Stimulated activated CD8-positive, alpha-beta memory T cell treated with anti-CD3 and anti-CD28 coated beads, Interleukin-2, amount 100 ng/mL, for 48 hours (primary cell): ENCODE measurements at regions not wholly inside any gene's neighbourhood (a gene's known extent, or its start where the extent isn't known, plus 50 kb on each side); places are given as distances from the start of the nearest gene placed in this dataset.
A peak's percentile ranks its signal among the peaks of the same experiment; 100 is the strongest.
"Not testable (repeated sequence)": the region's sequence is repeated elsewhere in the genome, so short reads cannot be mapped to it uniquely, and the experiment has no call there.

Experiments
- DNase-seq, 2 donors: peaks; one replicate each; pipeline ENCODE4 v3.0.0-alpha.2; 2020; ENCODE audit warnings: low read depth in 2 of 2

DNA sequence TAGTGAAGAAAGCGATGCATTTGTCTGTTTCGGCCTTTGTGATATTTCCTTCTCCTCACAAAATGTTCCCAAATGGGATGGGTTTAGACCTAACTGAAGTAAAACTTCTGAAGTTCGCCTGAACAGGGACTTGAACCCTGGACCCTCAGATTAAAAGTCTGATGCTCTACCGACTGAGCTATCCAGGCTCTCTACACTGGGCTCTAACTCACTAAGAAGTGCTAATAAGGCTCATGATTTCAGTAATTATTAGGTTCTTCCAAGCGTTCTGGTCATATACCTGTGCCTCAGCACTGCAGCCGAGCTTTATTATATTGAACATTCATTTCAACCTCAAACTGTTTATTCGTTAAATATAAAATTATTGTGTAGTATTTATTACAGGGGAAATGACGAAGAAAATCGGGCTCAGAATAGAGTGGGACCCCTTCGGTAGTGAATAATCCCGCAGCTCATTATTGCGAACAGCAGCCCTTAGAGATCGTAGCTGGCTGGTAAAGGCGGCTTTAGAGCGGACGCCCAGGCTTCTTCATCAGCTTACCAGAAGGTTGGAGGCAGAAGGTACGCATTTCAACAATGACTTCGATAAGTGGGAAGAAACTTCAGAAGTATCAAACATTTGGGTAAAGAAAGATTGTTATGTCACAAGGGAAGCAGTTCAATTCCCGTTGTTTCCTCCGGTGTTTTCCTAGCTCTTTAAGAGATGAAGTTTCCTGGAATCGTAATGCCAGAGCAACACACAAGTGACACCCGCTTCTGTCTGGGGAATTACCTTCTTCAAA lies 119.0 kb upstream of the ZNF184 start:
- DNase-seq: no peak

DNA sequence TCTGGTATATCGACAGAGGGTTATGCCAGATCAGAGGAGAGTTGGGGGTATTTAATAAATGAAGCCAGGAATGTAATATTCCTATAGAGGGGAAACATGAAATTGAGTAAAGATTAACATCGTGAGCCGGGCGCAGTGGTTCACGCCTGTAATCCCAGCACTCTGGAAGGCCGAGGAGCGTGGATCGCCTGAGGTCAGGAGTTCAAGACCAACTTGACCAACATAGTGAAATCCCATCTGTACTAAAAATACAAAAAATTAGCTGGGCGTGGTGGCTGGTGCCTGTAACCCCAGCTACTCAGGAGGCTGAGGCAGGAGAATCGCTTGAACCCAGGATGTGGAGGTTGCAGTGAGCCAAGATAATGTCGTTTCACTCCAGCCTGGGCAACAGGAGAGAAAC lies 112.4 kb upstream of the ZNF184 start:
- DNase-seq: not testable (repeated sequence)

DNA sequence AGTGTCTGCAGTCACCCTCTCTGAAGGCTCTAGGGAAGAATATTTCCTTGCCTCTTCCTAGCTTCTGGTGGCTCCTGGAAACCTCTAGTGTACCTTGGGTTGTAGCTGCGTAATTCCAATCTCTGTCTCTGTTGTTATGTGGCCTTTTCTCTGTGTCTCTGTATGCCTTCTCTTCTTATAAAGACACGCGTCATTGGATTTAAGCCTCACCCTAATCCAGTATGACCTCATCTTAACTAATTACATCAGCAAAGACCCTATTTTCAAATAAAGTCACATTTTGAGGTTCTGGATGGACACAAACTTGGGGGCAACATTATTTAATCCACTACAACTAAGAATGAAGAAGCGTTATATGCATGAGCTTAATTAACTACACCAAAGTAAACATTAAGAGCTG lies 111.4 kb upstream of the ZNF184 start:
- no peak for DNase-seq

DNA sequence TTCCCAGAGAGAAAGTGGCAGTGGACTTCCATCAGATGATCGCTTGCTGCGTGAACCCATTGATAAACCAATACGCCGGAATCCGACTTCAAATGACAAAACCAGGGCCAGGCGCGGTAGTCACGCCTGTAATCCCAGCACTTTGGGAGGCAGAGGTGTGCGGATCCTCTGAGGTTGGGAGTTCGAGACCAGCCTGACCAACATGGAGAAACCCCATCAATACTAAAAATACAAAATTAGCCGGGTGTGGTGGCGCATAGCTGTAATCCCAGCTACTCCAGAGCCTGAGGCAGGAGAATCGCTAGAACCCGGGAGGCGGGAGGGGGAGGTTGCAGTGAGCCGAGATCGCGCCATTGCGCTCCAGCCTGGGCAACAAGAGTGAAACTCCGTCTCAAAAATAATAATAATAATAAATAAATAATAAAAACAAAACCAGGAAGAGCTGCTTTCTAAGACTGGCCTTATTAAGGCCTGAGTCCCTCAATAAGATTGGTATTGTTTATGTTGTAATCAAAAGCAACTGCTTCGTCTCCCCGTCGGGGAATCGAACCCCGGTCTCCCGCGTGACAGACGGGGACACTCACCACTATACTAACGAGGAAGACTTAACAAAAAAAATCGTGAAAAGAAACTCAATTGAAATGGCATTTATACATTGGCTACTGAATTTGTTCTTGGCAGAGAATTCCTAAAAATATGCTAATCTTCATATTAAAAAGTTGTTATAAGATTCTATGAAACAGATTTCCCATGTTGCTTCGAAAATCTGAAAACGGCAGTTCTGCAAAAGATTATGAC lies 110.2 kb upstream of the ZNF184 start:
- peak in 1 of 2 donors; percentile 51 for DNase-seq

DNA sequence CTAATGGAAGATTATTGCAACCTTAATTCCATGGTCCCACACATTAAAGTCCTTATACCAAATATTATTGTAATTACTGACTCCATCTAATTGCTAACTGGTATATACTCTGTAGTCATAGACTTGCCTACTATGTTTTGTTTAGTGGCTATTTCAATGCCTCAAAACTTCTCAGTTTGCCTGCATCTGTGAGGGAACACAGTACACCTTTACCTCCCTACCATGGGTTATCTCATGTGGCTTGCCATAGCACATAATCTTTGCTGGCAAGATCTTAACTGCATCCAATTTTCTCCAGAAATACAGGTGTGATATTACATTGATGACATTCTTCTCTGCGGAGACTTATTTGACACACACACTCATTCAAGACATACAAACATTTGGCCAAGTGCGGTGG lies 107.1 kb upstream of the ZNF184 start:
- no peak for DNase-seq

DNA sequence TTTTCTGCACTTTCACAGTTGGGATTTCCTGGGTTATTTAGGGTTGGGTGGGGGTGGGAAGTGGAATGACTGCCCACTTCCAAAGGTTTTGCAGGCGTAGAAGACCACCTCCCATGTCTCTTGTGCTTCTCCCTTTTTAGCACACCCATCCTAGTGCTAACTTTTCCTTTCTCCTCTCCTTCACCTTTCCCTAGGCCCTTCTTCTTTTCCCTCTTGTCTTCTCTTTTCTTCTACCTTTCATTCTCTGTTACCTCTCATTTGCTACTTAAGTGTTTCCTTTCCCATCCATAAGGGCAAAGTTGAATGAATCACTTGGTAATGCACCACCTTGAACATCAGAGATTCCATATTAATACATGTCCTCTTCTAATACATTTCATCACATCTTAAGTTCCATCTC lies 105.0 kb upstream of the ZNF184 start:
- no peak for DNase-seq

DNA sequence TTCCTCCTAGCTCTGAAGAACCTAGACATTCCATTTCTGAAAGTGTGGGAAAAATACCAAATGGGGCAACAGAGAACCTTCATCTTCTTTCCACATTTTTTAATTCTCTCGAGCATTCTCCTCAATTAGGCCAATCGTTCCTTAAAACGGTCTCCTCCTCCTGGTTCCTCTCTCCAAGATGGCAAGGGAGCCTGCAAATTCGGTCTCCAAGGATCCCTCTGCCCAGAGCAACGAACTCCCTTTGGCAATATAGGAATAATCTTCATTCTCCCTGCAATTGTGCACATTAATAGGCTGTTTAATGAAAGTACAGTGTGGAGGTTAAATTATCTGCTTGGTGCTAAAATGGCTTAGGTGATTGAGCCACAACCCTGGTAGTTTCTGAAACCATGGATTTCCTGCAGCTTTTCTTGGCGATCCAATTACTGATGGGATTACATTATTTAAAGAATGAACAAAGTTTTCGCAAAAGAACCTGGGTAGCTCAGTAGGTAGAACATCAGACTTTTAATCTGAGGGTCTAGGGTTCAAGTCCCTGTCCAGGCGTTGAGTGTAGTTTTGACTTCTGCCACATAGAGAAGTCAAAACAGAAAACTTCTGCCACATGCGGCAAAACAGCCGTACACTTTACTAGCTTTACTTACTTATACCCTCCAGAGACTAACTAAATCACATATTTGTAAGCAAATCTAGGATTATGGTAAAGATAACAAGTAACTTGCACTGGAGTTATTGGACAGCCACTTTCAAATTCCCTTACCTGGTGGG lies 102.9 kb upstream of the ZNF184 start:
- no peak for DNase-seq

DNA sequence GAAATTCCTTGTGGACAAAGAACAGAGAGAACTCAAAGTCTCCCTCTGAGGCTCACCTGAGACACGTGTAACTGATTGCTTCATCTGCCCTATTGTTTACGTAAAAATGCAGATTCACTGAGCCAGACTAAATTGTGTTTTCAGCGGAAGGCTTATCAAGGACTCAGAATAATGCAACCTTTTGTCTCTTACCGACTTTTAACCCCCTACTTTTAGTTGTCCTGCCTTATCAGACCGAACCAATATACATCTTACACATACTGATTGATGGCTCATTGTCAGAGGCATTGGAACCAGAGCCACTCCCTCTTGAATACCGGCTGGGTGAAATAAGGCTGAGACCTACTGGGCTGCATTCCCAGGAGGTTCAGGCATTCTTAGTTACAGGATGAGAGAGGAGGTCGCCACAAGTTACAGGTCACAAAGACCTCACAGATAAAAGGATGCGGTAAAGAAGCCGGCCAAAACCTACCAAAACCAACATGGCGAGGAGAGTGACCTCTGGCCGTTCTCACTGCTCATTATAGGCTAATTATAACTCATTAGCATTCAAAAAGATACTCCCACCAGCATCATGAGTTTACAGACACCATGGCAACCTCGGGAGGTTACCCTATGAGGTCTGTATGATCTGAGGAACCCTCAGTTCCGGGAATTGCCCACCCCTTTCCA lies 95.5 kb upstream of the ZNF184 start:
- DNase-seq: no peak

DNA sequence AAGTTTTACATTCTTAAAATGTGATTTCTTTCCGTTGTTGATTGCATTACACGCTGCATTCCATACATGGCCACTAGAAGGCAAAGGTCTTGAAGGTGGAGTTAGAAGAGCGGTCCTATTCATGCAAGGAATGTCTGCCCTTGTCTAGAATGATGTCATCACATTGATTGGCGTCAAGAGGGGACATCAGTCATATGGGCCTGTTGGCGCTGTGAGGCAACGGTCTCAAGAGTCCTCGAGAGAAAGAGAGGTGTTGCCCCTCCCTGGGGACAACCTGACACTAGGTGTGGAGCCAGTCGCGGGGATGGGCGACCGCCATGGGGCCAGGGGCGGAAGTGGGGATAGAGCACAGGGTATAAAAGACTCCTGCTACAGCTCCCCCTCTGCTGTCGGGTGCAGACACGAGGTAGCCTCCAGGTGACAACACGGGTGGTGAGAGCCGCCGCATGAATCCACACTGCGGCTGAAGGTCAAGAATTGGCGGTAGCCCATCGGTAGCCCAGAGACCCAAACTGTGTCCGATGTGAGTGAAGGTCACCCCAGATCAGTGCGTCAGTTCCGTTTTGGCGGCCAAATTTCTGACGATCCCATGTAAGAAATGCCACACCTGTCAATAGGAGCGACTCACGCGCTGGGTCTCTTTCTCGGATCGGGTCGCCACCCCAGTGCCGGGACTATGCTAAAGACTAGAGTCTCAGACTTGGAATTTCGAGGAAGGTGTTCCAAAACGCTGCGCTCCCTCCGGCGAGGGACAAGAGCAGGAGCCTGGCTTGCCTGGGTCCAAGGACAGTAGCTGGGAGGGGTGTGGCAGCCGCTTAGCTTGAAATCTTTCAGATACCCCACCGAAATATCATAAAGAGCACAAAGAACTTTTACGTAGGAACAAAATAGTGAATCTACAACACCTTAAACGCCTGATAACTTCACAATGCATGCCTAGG lies 93.2 kb upstream of the ZNF184 start:
- DNase-seq: no peak

DNA sequence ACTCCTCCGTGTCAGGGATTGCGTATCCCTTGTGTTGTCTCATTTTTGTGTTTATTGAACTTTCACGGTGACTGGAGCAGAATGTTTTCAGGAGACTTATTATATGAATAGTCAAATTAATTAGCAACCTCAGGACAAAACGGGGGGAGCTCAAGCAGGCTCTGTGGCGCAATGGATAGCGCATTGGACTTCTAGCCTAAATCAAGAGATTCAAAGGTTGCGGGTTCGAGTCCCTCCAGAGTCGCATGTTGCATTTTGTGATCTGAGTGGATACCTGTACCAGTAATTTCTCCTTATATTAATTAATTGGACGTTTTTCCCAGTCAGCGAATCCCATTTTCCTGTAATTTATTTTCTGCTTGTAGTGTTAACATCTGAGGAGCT lies 89.1 kb upstream of the ZNF184 start:
- DNase-seq: no peak

DNA sequence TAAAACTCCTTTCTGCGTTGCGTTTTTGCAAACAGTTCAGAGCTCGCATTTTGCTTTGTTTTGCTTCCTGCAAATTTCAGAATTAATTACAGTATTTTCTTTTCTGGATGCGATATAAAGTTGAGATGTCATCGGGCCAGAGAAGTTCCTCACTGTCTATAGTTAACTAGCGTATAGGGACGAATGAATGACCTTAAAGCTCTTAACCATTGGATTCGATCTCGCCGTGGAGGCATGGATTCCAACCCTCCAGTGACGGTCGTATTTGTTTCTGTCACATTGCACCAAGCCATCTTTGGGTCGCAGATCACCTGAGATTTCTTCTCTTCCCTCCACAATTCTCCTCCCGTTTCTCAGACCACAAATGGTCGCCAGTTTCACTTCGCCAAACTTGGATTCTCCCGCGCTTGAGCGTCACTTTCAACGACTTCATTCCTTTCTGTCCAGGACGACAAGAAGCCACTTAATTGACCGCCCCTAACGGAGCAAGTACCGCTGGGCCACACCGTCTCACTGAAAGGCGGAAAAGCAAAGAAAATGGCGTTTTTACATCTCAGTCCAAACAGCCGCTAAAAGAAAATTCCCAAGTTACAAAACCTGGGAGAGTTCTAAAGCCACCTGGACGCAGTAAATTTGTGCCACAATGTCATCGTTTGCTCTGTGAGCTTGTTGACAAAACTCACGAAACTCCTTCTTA lies 85.3 kb upstream of the ZNF184 start:
- DNase-seq: no peak

DNA sequence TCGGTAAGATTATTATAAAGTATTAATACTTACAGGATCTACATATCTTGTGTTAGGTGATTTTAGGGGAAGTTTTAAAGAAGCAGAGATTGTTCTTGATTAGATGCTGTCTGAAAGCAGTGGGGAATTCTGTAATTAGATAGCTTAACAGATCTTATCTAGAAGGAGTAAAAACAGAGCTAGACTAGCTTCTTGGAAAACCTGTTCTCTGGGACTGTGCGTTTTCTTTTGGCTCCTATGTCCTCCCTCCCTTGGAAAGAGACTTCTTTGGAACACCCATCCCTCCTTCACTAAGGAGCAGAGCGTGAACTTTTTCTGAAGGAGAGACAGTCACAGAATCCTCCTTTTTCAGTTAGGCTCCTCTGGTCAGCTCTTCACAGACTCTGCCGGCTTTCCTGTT lies 83.5 kb upstream of the ZNF184 start:
- no peak for DNase-seq

DNA sequence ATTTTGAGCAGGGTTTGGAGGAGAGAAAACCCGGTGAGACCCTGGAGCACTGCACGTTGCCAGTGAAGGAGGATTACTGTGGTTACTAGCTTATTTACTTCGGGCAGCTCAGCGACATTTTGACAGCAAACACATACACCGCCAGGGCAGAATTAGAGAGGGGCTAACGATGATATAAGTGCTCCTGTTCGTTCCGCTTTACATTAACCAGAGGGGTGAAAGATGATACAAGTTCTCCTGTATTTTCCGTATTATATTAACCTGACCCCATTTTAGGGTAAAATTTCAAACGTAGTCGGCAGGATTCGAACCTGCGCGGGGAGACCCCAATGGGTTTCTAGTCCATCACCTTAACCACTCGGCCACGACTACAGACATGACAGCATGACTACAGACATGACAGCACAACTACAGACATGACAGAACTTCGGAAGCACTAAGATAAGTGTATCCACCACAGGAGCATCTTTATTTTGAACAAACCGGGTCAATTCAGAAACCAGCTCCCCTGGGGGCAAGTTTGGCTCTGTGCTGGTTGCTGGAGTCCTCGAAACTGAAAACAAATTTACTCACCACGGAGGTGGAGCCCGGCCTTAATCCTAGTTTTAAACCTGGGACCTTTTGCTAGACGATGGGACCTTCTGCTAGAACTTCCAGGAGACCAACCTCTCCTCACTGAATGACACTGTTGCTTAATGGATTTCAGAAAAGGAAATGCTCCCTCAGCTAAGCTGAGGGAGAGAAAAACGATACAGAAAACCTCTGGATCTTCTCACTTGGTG lies 80.4 kb upstream of the ZNF184 start:
- peak; percentile 37 to 43 for DNase-seq

DNA sequence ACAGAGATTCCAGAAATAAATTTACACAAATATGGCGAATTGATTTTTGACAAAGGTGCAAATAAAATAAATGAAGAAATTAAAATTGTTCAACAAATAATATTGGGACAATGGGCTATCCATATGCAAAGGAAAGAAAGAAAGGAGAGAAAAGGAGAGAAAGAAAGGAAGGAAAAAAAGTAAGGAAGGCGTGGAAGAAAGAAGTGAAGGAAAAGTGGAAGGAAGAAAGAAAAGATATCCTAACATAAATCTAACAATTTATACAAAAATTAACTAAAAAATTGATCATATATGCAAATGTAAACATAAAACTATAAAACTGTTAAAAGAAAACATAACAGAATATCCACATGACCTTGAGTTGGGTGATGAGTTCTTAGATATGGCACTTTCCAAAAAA lies 78.7 kb upstream of the ZNF184 start:
- DNase-seq: no peak

DNA sequence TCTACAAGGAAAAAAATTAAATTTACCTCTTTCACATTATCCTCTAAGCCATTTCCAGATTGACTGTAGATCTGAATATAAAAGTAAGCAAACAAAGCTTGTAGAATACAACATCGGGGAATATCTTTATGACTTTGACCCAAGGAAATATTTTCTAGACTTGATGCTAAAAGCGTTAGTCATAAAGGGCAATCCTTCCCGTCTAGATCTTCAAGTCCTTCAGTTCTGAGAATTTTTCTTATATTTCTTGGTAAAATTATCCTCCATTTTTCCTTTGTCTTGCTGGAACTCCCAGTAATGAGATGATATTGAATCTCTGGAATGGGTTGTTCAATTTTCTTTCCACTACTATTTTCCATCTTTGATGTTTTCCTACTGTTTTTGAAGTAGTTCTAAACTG lies 77.8 kb upstream of the ZNF184 start:
- DNase-seq: no peak

DNA sequence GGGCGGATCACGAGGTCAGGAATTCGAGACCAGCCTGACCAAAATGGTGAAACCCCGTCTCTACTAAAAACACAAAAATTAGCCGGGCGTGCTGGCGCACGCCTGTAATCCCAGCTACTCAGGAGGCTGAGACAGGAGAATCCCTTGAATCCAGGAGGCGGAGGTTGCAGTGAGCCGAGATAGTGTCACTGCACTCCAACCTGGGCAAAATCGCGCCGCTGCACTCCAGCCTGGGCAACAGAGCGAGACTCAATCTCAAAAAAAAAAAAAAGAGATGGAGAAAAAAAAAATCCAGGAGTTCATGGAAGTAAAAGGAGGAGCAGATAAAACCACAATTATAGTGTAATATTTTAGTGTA lies 76.3 kb upstream of the ZNF184 start:
- not testable (repeated sequence) for DNase-seq

DNA sequence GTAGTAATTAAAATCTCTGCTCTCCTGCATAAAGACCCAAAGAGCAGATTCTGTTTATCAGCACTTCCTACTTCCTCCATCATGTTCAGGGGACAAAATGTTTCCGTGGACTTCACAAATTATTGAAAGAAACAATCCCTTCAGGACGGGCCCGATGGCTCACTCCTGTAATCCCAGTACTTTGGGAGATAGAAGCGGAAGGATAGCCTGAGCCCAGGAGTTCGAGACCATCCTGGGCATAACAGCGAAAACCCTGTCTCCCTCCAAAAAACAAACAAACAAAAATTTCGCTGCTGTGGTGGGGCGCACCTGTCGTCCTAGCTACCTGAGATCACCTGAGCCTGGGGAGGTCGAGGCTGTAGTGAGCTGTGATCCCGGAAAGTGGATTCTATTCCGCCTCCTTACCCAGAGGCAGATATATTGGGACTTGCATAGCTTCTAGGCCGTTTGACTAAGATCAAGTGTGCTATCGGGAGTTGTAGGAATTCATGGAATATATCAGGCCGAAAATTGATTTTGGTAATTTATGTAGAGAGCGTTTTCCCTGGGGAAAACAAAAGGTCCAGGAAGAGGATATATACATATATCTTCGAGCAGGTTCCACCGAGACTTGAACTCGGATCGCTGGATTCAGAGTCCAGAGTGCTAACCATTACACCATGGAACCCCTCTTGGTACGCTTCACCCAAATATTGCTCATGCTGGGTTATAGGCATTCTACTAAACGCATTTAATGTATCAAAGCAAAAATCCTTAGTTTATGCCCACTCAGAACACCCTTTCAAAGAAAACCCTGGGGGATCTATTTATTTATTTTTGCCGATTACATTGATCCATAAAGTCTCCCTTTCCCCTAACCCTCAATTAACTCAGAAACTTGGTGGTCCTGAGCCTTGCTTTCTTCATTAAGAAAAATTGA lies 74.5 kb upstream of the ZNF184 start:
- DNase-seq: peak; percentile 21 to 28

DNA sequence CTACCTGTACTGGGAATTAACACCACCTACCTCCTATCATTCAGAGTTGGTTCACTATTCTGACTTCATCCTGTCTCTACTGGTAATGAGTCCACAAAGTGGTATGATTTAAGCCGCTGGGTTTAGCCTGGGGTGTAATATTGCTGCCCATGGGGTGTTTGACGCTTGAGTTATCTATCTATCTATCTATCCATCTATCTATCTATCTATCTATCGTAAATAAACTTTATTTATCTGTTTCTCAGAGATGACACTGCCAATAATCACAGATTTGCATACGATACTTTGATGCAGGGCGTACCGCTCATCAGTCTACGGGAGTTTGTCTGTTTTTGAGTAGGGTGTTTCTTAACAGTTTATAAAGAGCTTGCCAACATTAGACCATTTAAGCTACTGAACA lies 73.6 kb upstream of the ZNF184 start:
- no peak for DNase-seq
